ENCODE measurements at regions not wholly inside any gene's neighbourhood (a gene's known extent, or its start where the extent isn't known, plus 50 kb on each side); places are given as distances from the start of the nearest gene placed in this dataset.
A peak's percentile ranks its signal among the peaks of the same experiment; 100 is the strongest.

DNA sequence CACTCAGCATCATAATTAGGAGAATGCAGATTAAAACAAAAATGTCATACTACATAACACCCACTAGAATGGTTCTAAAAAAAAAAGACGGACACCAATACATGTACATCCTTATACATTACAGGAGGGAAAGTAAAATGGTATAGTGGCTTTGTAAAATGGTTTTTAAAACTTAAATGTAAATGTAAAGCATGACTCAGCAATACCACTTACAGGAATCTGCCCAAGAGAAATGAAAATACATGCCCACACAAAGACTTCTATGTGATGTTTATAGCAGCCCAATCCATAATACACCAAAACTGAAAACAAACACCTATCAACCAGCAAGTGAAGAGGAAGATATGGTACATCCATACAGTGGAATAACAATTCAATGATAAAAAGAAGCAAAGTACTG lies 939.1 kb upstream of the ACO1 start:
- H3K27ac ChIP-seq (ENCODE audit: low read length): no peak overlapping the region
- no CpG with 5 or more reads among the region's 1 CpG for WGBS (ENCODE audit: insufficient coverage)
- H3K4me1 Mint-ChIP-seq: peaks cover 0 to 13% (median 11%) of the 10 kb centered on the region in 3 donors
- no peak for DNase-seq
- no peaks in the 10 kb centered on the region for H3K9me3 ChIP-seq
- no peak overlapping the region for H3K27ac Mint-ChIP-seq
- H3K27me3 Mint-ChIP-seq: no peaks in the 10 kb centered on the region
- no peak for ATAC-seq (replicated peaks in 1 of 4)
- H3K27me3 ChIP-seq (replicated peaks in 1 of 2; ENCODE audit: control insufficient read depth in 2 of 2, extremely low read depth in 1 of 2, insufficient read depth in 2 of 2, low read length in 1 of 2): no peaks in the 10 kb centered on the region
- ChIA-PET CTCF (no interaction called here), POLR2A (no interaction called here)
- no peak overlapping the region for H3K4me3 ChIP-seq (ENCODE audit: control insufficient read depth in 1 of 2, extremely low read depth in 1 of 2, low read length in 1 of 2)
- no peaks in the 10 kb centered on the region for H3K9me3 Mint-ChIP-seq
- H3K4me3 Mint-ChIP-seq: no peak overlapping the region
- H3K4me1 ChIP-seq (ENCODE audit: control insufficient read depth in 1 of 2, extremely low read depth in 1 of 2, insufficient read depth in 2 of 2, low read length in 2 of 2): no peaks in the 10 kb centered on the region
- no peaks in the 10 kb centered on the region for H3K36me3 ChIP-seq (ENCODE audit: control insufficient read depth in 2 of 2, extremely low read depth in 1 of 2, insufficient read depth in 1 of 2, low read length in 1 of 2)
- H3K36me3 Mint-ChIP-seq: no peaks in the 10 kb centered on the region

DNA sequence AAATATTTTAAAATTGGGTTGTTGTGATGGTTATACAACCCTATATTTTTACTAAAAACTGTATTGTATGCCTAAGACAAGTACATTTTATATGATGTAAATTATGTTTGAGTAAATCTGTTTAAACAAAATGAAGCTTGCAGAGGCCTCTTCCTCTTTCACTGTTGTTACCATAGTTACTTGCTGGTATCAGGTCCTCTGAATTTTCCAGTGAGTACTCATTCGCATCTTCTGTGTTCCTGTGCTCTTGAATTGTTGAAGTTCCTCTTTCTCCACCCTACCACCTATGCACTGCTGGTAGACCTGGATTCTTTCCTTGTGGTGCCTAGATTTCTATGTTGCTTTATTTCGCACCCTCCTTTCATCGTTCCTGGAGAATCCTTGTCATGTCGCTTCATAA lies 938.5 kb upstream of the ACO1 start:
- POLR2A ChIA-PET: no interaction called here
- DNase-seq: no peak

DNA sequence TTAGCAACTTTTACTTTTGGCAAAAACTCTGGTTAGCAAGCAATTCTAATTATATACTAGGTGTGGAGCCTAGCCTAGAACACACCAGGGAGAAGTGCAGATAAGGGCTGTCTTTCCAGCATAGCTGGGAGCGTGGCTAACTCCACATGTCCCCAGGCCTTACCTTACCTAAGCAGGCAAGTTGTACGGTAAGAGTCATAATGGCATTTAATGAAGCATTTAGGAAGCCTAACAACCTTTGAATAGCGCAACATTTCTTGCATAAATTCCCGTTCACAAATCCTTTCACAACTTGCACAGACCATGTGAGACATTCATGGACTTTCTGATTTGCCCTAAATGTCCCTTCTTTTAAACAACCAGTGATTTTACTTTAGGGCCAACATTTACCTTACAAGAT lies 917.4 kb upstream of the ACO1 start:
- H3K4me1 Mint-ChIP-seq: peaks cover 7 to 11% (median 10%) of the 10 kb centered on the region in 3 donors
- H3K36me3 ChIP-seq (ENCODE audit: control insufficient read depth in 2 of 2, extremely low read depth in 1 of 2, insufficient read depth in 1 of 2, low read length in 1 of 2): no peaks in the 10 kb centered on the region
- 94% methylated on average over 3 of the region's 4 CpGs for WGBS (ENCODE audit: insufficient coverage)
- no peak overlapping the region for H3K27ac ChIP-seq (ENCODE audit: low read length)
- no peaks in the 10 kb centered on the region for H3K9me3 ChIP-seq
- ChIA-PET CTCF (interaction anchor here in 1 of 2 donors (0.9 kb wide), 1 partner anchor 125 kb away, joined by 3 read pairs; no protein-coding TSS in a partner anchor), POLR2A (no interaction called here)
- H3K4me3 ChIP-seq (ENCODE audit: control insufficient read depth in 1 of 2, extremely low read depth in 1 of 2, low read length in 1 of 2): no peak overlapping the region
- H3K27ac Mint-ChIP-seq: no peak overlapping the region
- H3K36me3 Mint-ChIP-seq: no peaks in the 10 kb centered on the region
- H3K27me3 Mint-ChIP-seq: no peaks in the 10 kb centered on the region
- H3K27me3 ChIP-seq (replicated peaks in 1 of 2; ENCODE audit: control insufficient read depth in 2 of 2, extremely low read depth in 1 of 2, insufficient read depth in 2 of 2, low read length in 1 of 2): no peaks in the 10 kb centered on the region
- H3K4me1 ChIP-seq (ENCODE audit: control insufficient read depth in 1 of 2, extremely low read depth in 1 of 2, insufficient read depth in 2 of 2, low read length in 2 of 2): no peaks in the 10 kb centered on the region
- no peak overlapping the region for H3K4me3 Mint-ChIP-seq
- H3K9me3 Mint-ChIP-seq: peaks cover 11 to 29% (median 13%) of the 10 kb centered on the region in 3 donors
- DNase-seq (no peak), ATAC-seq (replicated peaks in 1 of 4) (no peak)

More for the DNA sequence above, 938.5 kb upstream of the ACO1 start:
- WGBS (ENCODE audit: insufficient coverage): 67% methylated on average over 1 of the region's 4 CpGs
- H3K4me1 Mint-ChIP-seq: peaks cover 0 to 13% (median 11%) of the 10 kb centered on the region in 3 donors
- Histone ChIP-seq H3K9me3 (no peaks in the 10 kb centered on the region), H3K4me3 (ENCODE audit: control insufficient read depth in 1 of 2, extremely low read depth in 1 of 2, low read length in 1 of 2) (no peak overlapping the region), H3K27ac (ENCODE audit: low read length) (no peak overlapping the region), H3K27me3 (replicated peaks in 1 of 2; ENCODE audit: control insufficient read depth in 2 of 2, extremely low read depth in 1 of 2, insufficient read depth in 2 of 2, low read length in 1 of 2) (no peaks in the 10 kb centered on the region), H3K4me1 (ENCODE audit: control insufficient read depth in 1 of 2, extremely low read depth in 1 of 2, insufficient read depth in 2 of 2, low read length in 2 of 2) (no peaks in the 10 kb centered on the region), H3K36me3 (ENCODE audit: control insufficient read depth in 2 of 2, extremely low read depth in 1 of 2, insufficient read depth in 1 of 2, low read length in 1 of 2) (no peaks in the 10 kb centered on the region)
- no peak overlapping the region for H3K4me3 Mint-ChIP-seq
- no peaks in the 10 kb centered on the region for H3K27me3 Mint-ChIP-seq
- H3K9me3 Mint-ChIP-seq: no peaks in the 10 kb centered on the region
- ATAC-seq (replicated peaks in 1 of 4): no peak
- CTCF ChIA-PET: interaction anchor here in 1 of 2 donors (0.7 kb wide), 1 partner anchor 238 kb away, joined by 3 read pairs; no protein-coding TSS in a partner anchor
- peak overlapping the region in 1 of 2 donors; percentile 62 for H3K27ac Mint-ChIP-seq
- H3K36me3 Mint-ChIP-seq: no peaks in the 10 kb centered on the region

DNA sequence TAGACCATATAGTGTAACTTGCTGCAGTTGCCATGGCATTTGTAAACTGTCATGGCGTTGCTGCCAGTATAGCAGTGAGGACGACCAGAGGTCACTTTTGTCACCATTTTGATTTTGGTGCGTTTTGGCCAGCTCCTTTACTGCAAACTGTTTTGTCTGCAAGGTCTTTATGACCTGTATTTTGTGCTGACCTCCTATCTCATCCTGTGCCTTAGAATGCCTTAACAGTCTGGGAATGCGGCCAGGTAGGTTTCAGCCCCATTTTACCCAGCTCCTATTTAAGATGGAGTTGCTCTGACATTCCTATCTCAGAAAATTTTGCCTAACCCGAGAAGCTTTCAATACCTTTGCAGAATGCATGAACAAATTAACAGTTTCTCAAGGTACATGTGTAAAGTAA lies 914.4 kb upstream of the ACO1 start:
- H3K27me3 Mint-ChIP-seq: no peaks in the 10 kb centered on the region
- no peaks in the 10 kb centered on the region for H3K36me3 ChIP-seq (ENCODE audit: control insufficient read depth in 2 of 2, extremely low read depth in 1 of 2, insufficient read depth in 1 of 2, low read length in 1 of 2)
- H3K9me3 ChIP-seq: no peaks in the 10 kb centered on the region
- no peaks in the 10 kb centered on the region for H3K36me3 Mint-ChIP-seq
- no peaks in the 10 kb centered on the region for H3K4me1 ChIP-seq (ENCODE audit: control insufficient read depth in 1 of 2, extremely low read depth in 1 of 2, insufficient read depth in 2 of 2, low read length in 2 of 2)
- CTCF ChIA-PET: no interaction called here
- DNase-seq (no peak), ATAC-seq (replicated peaks in 1 of 4) (no peak)
- 64% methylated on average over 4 of the region's 5 CpGs for WGBS (ENCODE audit: insufficient coverage)
- no peak overlapping the region for H3K27ac ChIP-seq (ENCODE audit: low read length)
- H3K4me1 Mint-ChIP-seq: peaks cover 7 to 13% (median 12%) of the 10 kb centered on the region in 3 donors
- H3K9me3 Mint-ChIP-seq: peaks cover 7 to 10% (median 9%) of the 10 kb centered on the region in 3 donors
- H3K27me3 ChIP-seq (replicated peaks in 1 of 2; ENCODE audit: control insufficient read depth in 2 of 2, extremely low read depth in 1 of 2, insufficient read depth in 2 of 2, low read length in 1 of 2): no peaks in the 10 kb centered on the region
- H3K27ac Mint-ChIP-seq: no peak overlapping the region
- no peak overlapping the region for H3K4me3 ChIP-seq (ENCODE audit: control insufficient read depth in 1 of 2, extremely low read depth in 1 of 2, low read length in 1 of 2)
- POLR2A ChIA-PET: no interaction called here
- H3K4me3 Mint-ChIP-seq: no peak overlapping the region

DNA sequence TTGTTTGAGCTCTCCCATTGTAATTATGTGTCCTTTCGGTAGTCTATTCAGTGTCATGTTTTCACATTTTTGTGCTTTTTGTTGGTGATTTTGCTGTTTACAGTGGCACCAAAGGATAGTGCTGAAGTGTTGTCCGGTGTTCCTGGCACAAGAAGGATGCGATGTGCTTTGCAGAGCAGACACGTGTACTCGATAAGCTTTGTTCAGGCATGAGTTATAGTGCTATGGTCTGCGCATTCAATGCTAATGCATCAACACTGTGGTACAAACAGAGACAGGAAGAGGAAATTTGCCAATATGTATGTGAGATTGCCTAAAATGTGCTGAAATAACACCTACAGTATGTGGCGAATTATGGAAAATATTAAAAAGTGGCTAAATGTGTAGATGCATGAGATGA lies 913.4 kb upstream of the ACO1 start:
- no peaks in the 10 kb centered on the region for H3K27me3 ChIP-seq (replicated peaks in 1 of 2; ENCODE audit: control insufficient read depth in 2 of 2, extremely low read depth in 1 of 2, insufficient read depth in 2 of 2, low read length in 1 of 2)
- no peak overlapping the region for H3K4me3 ChIP-seq (ENCODE audit: control insufficient read depth in 1 of 2, extremely low read depth in 1 of 2, low read length in 1 of 2)
- Mint-ChIP-seq H3K36me3 (no peaks in the 10 kb centered on the region), H3K4me1 (peaks cover 7 to 13% (median 12%) of the 10 kb centered on the region in 3 donors), H3K27ac (no peak overlapping the region), H3K4me3 (no peak overlapping the region), H3K9me3 (peaks cover 5 to 7% (median 6%) of the 10 kb centered on the region in 3 donors), H3K27me3 (no peaks in the 10 kb centered on the region)
- H3K9me3 ChIP-seq: no peaks in the 10 kb centered on the region
- WGBS (ENCODE audit: insufficient coverage): 97% methylated on average over 6 of the region's 7 CpGs
- no peak for ATAC-seq (replicated peaks in 1 of 4)
- H3K27ac ChIP-seq (ENCODE audit: low read length): no peak overlapping the region
- CTCF ChIA-PET: no interaction called here
- DNase-seq: no peak
- POLR2A ChIA-PET: no interaction called here
- no peaks in the 10 kb centered on the region for H3K36me3 ChIP-seq (ENCODE audit: control insufficient read depth in 2 of 2, extremely low read depth in 1 of 2, insufficient read depth in 1 of 2, low read length in 1 of 2)
- H3K4me1 ChIP-seq (ENCODE audit: control insufficient read depth in 1 of 2, extremely low read depth in 1 of 2, insufficient read depth in 2 of 2, low read length in 2 of 2): no peaks in the 10 kb centered on the region

DNA sequence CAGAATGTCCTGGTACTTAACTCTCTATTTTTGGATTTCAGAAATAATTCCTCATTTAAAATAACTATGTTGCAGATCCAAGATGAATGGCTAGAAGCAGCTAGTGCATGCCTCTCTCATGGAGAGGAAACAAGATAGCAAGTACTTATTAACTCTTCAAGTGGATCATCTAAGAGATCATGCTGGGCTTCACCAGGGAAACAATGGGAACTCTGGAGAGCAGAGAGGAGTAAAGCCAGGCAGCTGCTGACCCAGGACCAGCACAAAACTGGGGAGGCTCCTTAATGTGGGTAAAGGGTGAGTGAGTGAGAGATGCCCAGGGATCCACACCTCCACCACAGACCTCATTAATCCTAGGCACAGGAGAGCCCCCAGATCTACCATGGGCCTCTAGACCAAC lies 897.8 kb upstream of the ACO1 start:
- H3K27ac Mint-ChIP-seq: no peak overlapping the region
- peaks cover 0 to 4% (median 0%) of the 10 kb centered on the region in 3 donors for H3K9me3 Mint-ChIP-seq
- Histone ChIP-seq H3K27ac (ENCODE audit: low read length) (no peak overlapping the region), H3K27me3 (replicated peaks in 1 of 2; ENCODE audit: control insufficient read depth in 2 of 2, extremely low read depth in 1 of 2, insufficient read depth in 2 of 2, low read length in 1 of 2) (peaks cover 0 to 7% of the 10 kb centered on the region in 2 experiments), H3K4me3 (ENCODE audit: control insufficient read depth in 1 of 2, extremely low read depth in 1 of 2, low read length in 1 of 2) (no peak overlapping the region), H3K4me1 (ENCODE audit: control insufficient read depth in 1 of 2, extremely low read depth in 1 of 2, insufficient read depth in 2 of 2, low read length in 2 of 2) (no peaks in the 10 kb centered on the region), H3K36me3 (ENCODE audit: control insufficient read depth in 2 of 2, extremely low read depth in 1 of 2, insufficient read depth in 1 of 2, low read length in 1 of 2) (no peaks in the 10 kb centered on the region), H3K9me3 (no peaks in the 10 kb centered on the region)
- H3K27me3 Mint-ChIP-seq: no peaks in the 10 kb centered on the region
- CTCF ChIA-PET: no interaction called here
- H3K4me1 Mint-ChIP-seq: peaks cover 0 to 6% (median 0%) of the 10 kb centered on the region in 3 donors
- ATAC-seq (replicated peaks in 1 of 4) (no peak), DNase-seq (no peak)
- no peaks in the 10 kb centered on the region for H3K36me3 Mint-ChIP-seq
- no peak overlapping the region for H3K4me3 Mint-ChIP-seq
- POLR2A ChIA-PET: no interaction called here

DNA sequence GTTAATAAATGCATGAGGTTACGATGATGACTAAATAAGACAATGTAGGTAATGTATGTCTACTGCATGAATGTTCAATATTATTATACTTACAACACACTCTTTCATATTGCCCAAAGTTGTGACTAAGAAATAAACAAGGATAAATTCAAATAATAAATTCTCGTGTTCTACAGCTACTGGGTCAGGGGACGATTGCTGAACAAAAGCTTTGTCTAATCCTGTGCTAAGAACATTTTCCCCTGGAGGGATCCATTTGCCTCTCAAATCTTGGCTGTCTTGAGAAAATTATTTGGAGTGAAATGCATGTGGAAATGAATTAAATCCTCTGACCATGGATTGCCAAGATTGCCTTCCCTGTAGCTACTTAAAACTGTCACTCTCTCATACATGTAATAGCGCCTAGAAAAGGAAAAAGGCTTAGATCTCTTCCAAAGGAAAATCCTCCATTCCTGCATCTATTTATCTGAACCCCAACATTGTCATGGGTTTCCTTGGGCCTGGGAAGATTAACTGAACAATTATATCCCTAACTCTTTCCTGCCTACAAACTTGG lies 893.8 kb upstream of the ACO1 start:
- H3K4me1 Mint-ChIP-seq: peaks cover 0 to 6% (median 0%) of the 10 kb centered on the region in 3 donors
- no peaks in the 10 kb centered on the region for H3K36me3 Mint-ChIP-seq
- DNase-seq (no peak), ATAC-seq (replicated peaks in 1 of 4) (no peak)
- WGBS (ENCODE audit: insufficient coverage): 40% methylated on average over 1 of the region's 4 CpGs
- H3K4me1 ChIP-seq (ENCODE audit: control insufficient read depth in 1 of 2, extremely low read depth in 1 of 2, insufficient read depth in 2 of 2, low read length in 2 of 2): no peaks in the 10 kb centered on the region
- peaks cover 0 to 2% (median 0%) of the 10 kb centered on the region in 3 donors for H3K9me3 Mint-ChIP-seq
- no peaks in the 10 kb centered on the region for H3K9me3 ChIP-seq
- ChIA-PET CTCF (interaction anchor here in 1 of 2 donors (0.7 kb wide), 1 partner anchor 255 kb away, joined by 3 read pairs; no protein-coding TSS in a partner anchor), POLR2A (no interaction called here)
- no peak overlapping the region for H3K27ac ChIP-seq (ENCODE audit: low read length)
- H3K4me3 Mint-ChIP-seq: no peak overlapping the region
- H3K27ac Mint-ChIP-seq: no peak overlapping the region
- no peak overlapping the region for H3K4me3 ChIP-seq (ENCODE audit: control insufficient read depth in 1 of 2, extremely low read depth in 1 of 2, low read length in 1 of 2)
- peaks cover 0 to 7% of the 10 kb centered on the region in 2 experiments for H3K27me3 ChIP-seq (replicated peaks in 1 of 2; ENCODE audit: control insufficient read depth in 2 of 2, extremely low read depth in 1 of 2, insufficient read depth in 2 of 2, low read length in 1 of 2)
- H3K36me3 ChIP-seq (ENCODE audit: control insufficient read depth in 2 of 2, extremely low read depth in 1 of 2, insufficient read depth in 1 of 2, low read length in 1 of 2): no peaks in the 10 kb centered on the region
- no peaks in the 10 kb centered on the region for H3K27me3 Mint-ChIP-seq

Measured in T-cell (primary cell).